ENCODE measurements at regions not wholly inside any gene's neighbourhood (a gene's known extent, or its start where the extent isn't known, plus 50 kb on each side); places are given as distances from the start of the nearest gene placed in this dataset.

DNA sequence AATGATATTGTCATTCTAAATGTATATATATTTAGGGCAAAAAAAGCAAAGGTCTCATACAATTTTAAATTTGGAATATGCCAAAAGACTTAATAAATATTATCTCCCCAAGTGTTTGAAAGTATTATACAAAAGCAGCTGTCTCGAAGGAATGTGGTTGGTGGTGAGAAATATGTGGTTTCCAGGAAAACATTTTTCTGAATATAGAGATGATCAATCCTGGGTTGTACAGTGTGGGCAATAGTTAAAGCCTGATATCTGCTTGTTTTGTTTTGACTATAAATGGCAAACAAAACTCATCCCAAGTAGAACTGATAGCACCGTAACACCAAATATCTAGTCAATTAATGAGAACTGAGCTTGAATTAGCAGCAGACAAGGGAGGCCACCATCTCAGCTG lies 391.8 kb upstream of the CD180 start (continued):
- TF ChIP-seq PRDM15 (CRISPR knock-in tag; IDR thresholded peaks at IDR 0.05) (no peak), REST (IDR thresholded peaks at IDR 0.05; ENCODE audit: low read depth, low read length) (no peak), CHD1 (IDR thresholded peaks at IDR 0.05; ENCODE audit: low read depth, low read length) (no peak), YBX1 (IDR thresholded peaks at IDR 0.05) (no peak), BACH1 (IDR thresholded peaks at IDR 0.05; ENCODE audit: borderline replicate concordance) (no peak), CREM (IDR thresholded peaks at IDR 0.05; ENCODE audit: low read depth) (no peak), SRF (IDR thresholded peaks at IDR 0.05; ENCODE audit: low read depth in 2 of 2, low read length in 2 of 2) (no peak), ATF3 (IDR thresholded peaks at IDR 0.05; ENCODE audit: borderline replicate concordance, extremely low read depth, low read depth, low read length) (no peak)
- TF ChIP-seq, protein P1, sequence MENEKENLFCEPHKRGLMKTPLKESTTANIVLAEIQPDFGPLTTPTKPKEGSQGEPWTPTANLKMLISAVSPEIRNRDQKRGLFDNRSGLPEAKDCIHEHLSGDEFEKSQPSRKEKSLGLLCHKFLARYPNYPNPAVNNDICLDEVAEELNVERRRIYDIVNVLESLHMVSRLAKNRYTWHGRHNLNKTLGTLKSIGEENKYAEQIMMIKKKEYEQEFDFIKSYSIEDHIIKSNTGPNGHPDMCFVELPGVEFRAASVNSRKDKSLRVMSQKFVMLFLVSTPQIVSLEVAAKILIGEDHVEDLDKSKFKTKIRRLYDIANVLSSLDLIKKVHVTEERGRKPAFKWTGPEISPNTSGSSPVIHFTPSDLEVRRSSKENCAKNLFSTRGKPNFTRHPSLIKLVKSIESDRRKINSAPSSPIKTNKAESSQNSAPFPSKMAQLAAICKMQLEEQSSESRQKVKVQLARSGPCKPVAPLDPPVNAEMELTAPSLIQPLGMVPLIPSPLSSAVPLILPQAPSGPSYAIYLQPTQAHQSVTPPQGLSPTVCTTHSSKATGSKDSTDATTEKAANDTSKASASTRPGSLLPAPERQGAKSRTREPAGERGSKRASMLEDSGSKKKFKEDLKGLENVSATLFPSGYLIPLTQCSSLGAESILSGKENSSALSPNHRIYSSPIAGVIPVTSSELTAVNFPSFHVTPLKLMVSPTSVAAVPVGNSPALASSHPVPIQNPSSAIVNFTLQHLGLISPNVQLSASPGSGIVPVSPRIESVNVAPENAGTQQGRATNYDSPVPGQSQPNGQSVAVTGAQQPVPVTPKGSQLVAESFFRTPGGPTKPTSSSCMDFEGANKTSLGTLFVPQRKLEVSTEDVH (IDR thresholded peaks at IDR 0.05; ENCODE audit: low read depth, partially characterized antibody), result no peak
- TF ChIP-seq, protein P2, sequence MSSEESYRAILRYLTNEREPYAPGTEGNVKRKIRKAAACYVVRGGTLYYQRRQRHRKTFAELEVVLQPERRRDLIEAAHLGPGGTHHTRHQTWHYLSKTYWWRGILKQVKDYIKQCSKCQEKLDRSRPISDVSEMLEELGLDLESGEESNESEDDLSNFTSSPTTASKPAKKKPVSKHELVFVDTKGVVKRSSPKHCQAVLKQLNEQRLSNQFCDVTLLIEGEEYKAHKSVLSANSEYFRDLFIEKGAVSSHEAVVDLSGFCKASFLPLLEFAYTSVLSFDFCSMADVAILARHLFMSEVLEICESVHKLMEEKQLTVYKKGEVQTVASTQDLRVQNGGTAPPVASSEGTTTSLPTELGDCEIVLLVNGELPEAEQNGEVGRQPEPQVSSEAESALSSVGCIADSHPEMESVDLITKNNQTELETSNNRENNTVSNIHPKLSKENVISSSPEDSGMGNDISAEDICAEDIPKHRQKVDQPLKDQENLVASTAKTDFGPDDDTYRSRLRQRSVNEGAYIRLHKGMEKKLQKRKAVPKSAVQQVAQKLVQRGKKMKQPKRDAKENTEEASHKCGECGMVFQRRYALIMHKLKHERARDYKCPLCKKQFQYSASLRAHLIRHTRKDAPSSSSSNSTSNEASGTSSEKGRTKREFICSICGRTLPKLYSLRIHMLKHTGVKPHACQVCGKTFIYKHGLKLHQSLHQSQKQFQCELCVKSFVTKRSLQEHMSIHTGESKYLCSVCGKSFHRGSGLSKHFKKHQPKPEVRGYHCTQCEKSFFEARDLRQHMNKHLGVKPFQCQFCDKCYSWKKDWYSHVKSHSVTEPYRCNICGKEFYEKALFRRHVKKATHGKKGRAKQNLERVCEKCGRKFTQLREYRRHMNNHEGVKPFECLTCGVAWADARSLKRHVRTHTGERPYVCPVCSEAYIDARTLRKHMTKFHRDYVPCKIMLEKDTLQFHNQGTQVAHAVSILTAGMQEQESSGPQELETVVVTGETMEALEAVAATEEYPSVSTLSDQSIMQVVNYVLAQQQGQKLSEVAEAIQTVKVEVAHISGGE (CRISPR knock-in tag; IDR thresholded peaks at IDR 0.05), result no peak
